Neuronal stem cell (in vitro differentiated cells): ENCODE measurements at regions not wholly inside any gene's neighbourhood (a gene's known extent, or its start where the extent isn't known, plus 50 kb on each side); places are given as distances from the start of the nearest gene placed in this dataset.
A peak's percentile ranks its signal among the peaks of the same experiment; 100 is the strongest.
"Not testable (repeated sequence)": the region's sequence is repeated elsewhere in the genome, so short reads cannot be mapped to it uniquely, and the experiment has no call there.

ENCODE experiments used
- DNase-seq: peaks from one replicate; pipeline ENCODE4 v3.0.0-alpha.2; 2013; ENCODE audit warnings: low spot score
- H2AFZ ChIP-seq: one replicate; pipeline ENCODE4 v1.6.1; 2013; ENCODE audit warnings: mild to moderate bottlenecking, low read length, inconsistent platforms
- H2AK5ac ChIP-seq: 2 replicates; pipeline ENCODE4 v1.6.1; 2013; ENCODE audit warnings: low read depth, mild to moderate bottlenecking, inconsistent platforms, low read length, moderate library complexity, mixed read lengths
- H2BK120ac ChIP-seq: 2 replicates; pipeline ENCODE4 v1.6.1; 2013; ENCODE audit warnings: low read depth, mild to moderate bottlenecking, inconsistent platforms, low read length, moderate library complexity, mixed read lengths
- H2BK12ac ChIP-seq: one replicate; pipeline ENCODE4 v1.6.1; 2013; ENCODE audit warnings: low read length, inconsistent platforms
- H2BK15ac ChIP-seq: 2 replicates; pipeline ENCODE4 v1.6.1; 2013; ENCODE audit warnings: mild to moderate bottlenecking, low read length, inconsistent platforms, mixed read lengths
- H2BK5ac ChIP-seq: one replicate; pipeline ENCODE4 v1.6.1; 2013; ENCODE audit warnings: inconsistent platforms, mild to moderate bottlenecking, low read length, moderate library complexity
- H3K14ac ChIP-seq: one replicate; pipeline ENCODE4 v1.6.1; 2013; ENCODE audit warnings: low read length, inconsistent platforms
- H3K18ac ChIP-seq: 2 replicates; pipeline ENCODE4 v1.6.1; 2013; ENCODE audit warnings: low read length, inconsistent platforms
- H3K23ac ChIP-seq: 2 replicates; pipeline ENCODE4 v1.6.1; 2013; ENCODE audit warnings: low read depth, mild to moderate bottlenecking, mixed read lengths, low read length, inconsistent platforms; ENCODE audit not compliant: poor library complexity
- H3K27ac ChIP-seq: replicated peaks from 3 replicates; pipeline ENCODE4 v1.5.1; 2013; ENCODE audit warnings: low read length, inconsistent platforms
- H3K27me3 ChIP-seq, 3 experiments: 2 replicates each; pipeline ENCODE4 v1.6.1; 2013; ENCODE audit warnings: low read length in 3 of 3, mild to moderate bottlenecking in 2 of 3, inconsistent platforms in 1 of 3, low read depth in 1 of 3, mixed read lengths in 1 of 3, moderate library complexity in 1 of 3; ENCODE audit not compliant: control insufficient read depth in 3 of 3, insufficient read depth in 3 of 3
- H3K36me3 ChIP-seq, 2 donors: replicated peaks in 1 of 2; 2 replicates each; pipeline ENCODE4 v1.6.1; 2013; ENCODE audit warnings: low read length in 2 of 2; ENCODE audit not compliant: control insufficient read depth in 2 of 2, insufficient read depth in 2 of 2
- H3K4ac ChIP-seq: 2 replicates; pipeline ENCODE4 v1.6.1; 2013; ENCODE audit warnings: inconsistent platforms, mild to moderate bottlenecking, low read length, moderate library complexity
- H3K4me1 ChIP-seq, 2 donors: 1 replicate in 1 of 2; 2 replicates in 1 of 2; pipeline ENCODE4 v1.6.1; 2013; ENCODE audit warnings: low read length in 2 of 2, low read depth in 1 of 2; ENCODE audit not compliant: control insufficient read depth in 2 of 2, insufficient read depth in 1 of 2
- H3K4me2 ChIP-seq: one replicate; pipeline ENCODE4 v1.6.1; 2013; ENCODE audit warnings: mild to moderate bottlenecking, low read length, inconsistent platforms; ENCODE audit not compliant: insufficient read depth, poor library complexity, severe bottlenecking
- H3K4me3 ChIP-seq, 2 donors: 2 replicates each; pipeline ENCODE4 v1.5.1; 2013; ENCODE audit warnings: low read length in 2 of 2, mild to moderate bottlenecking in 2 of 2, inconsistent platforms in 1 of 2, moderate library complexity in 1 of 2
- H3K79me1 ChIP-seq: one replicate; pipeline ENCODE4 v1.6.1; 2013; ENCODE audit warnings: low read depth, mild to moderate bottlenecking, inconsistent platforms, low read length, moderate library complexity
- H3K9ac ChIP-seq: one replicate; pipeline ENCODE4 v1.6.1; 2013; ENCODE audit warnings: mild to moderate bottlenecking, low read depth, low read length, inconsistent platforms; ENCODE audit not compliant: poor library complexity
- H3K9me3 ChIP-seq, 2 donors: replicated peaks in 1 of 2; 2 replicates each; pipeline versions ENCODE3 to v1.6.1; 2013; ENCODE audit warnings: low read length in 2 of 2, mild to moderate bottlenecking in 2 of 2, inconsistent platforms in 1 of 2, low read depth in 1 of 2, mixed read lengths in 1 of 2, moderate library complexity in 1 of 2; ENCODE audit not compliant: control insufficient read depth in 2 of 2, insufficient read depth in 1 of 2
- H4K8ac ChIP-seq: one replicate; pipeline ENCODE4 v1.6.1; 2013; ENCODE audit warnings: low read depth, mild to moderate bottlenecking, inconsistent platforms, low read length, moderate library complexity
- H4K91ac ChIP-seq: one replicate; pipeline ENCODE4 v1.6.1; 2013; ENCODE audit warnings: low read length, low read depth, mild to moderate bottlenecking, inconsistent platforms; ENCODE audit not compliant: poor library complexity
- WGBS, 2 donors: extraction: QIAGEN DNeasy Blood & Tissue Kit; methylation state at CpG; one replicate each; pipeline ENCODE4 v1.1.7; 2013; ENCODE audit warnings: missing lambda C conversion rate in 2 of 2, mixed read lengths in 1 of 2; ENCODE audit not compliant: insufficient read length in 2 of 2, insufficient replicate concordance in 1 of 2; ENCODE audit errors: extremely low coverage in 2 of 2; 5-methylcytosine and 5-hydroxymethylcytosine counted together

- Histone ChIP-seq H3K4me1 (no peaks in the 10 kb centered on the region), H2AK5ac (no peak overlapping the region), H3K18ac (no peak overlapping the region), H2AFZ (no peak overlapping the region), H3K4me3 (peak overlapping the region in 1 of 2 donors; percentile 34), H3K9me3 (peaks cover 0 to 15% of the 10 kb centered on the region in 2 donors), H3K27ac (no peak overlapping the region), H3K36me3 (no peaks in the 10 kb centered on the region), H3K14ac (no peak overlapping the region), H3K27me3 (peaks cover 0 to 2% (median 0%) of the 10 kb centered on the region in 3 experiments), H3K4me2 (no peak overlapping the region), H3K9ac (no peak overlapping the region), H3K23ac (no peak overlapping the region), H4K91ac (no peak overlapping the region), H2BK120ac (no peak overlapping the region), H2BK5ac (no peak overlapping the region), H3K79me1 (peaks cover 2% of the 10 kb centered on the region), H3K4ac (no peak overlapping the region), H2BK15ac (no peak overlapping the region), H2BK12ac (no peak overlapping the region), H4K8ac (no peak overlapping the region)
- no peak for DNase-seq
- no CpG with 5 or more reads among the region's 4 CpGs for WGBS, 2 donors
Measured at GRCh38 chr14:104230946-104231345, 92.6 kb downstream of the KIF26A start.

- Histone ChIP-seq H3K4ac (no peak overlapping the region), H2AK5ac (no peak overlapping the region), H3K36me3 (no peaks in the 10 kb centered on the region), H4K8ac (no peak overlapping the region), H3K18ac (no peak overlapping the region), H2BK120ac (no peak overlapping the region), H3K4me2 (no peak overlapping the region), H3K27me3 (peaks cover 0 to 2% (median 0%) of the 10 kb centered on the region in 3 experiments), H2AFZ (no peak overlapping the region), H2BK12ac (no peak overlapping the region), H2BK15ac (no peak overlapping the region), H3K23ac (no peak overlapping the region), H3K14ac (peak overlapping the region; percentile 72), H3K79me1 (peaks cover 2% of the 10 kb centered on the region), H3K4me1 (no peaks in the 10 kb centered on the region), H3K9me3 (peaks cover 0 to 20% of the 10 kb centered on the region in 2 donors), H4K91ac (no peak overlapping the region), H2BK5ac (no peak overlapping the region), H3K9ac (peak overlapping the region; percentile 65), H3K27ac (no peak overlapping the region), H3K4me3 (peak overlapping the region in 1 of 2 donors; percentile 8)
- DNase-seq, result no peak
- 100% methylated on average over 4 of the region's 4 CpGs; no CpG with 5 or more reads in 1 of the 2 donors for WGBS, 2 donors
Measured at GRCh38 chr14:104232070-104232484, 93.7 kb downstream of the KIF26A start.

GRCh38 chr14:104234007-104234786 lies 95.8 kb downstream of the KIF26A start:
- H3K23ac ChIP-seq, DNase-seq, H3K4ac ChIP-seq, H3K14ac ChIP-seq, H2BK120ac ChIP-seq, H2BK5ac ChIP-seq, H2BK12ac ChIP-seq, H2AFZ ChIP-seq, H4K91ac ChIP-seq, H3K79me1 ChIP-seq, H3K27ac ChIP-seq, H3K4me1 ChIP-seq, H3K27me3 ChIP-seq, H2BK15ac ChIP-seq, H3K4me2 ChIP-seq, H2AK5ac ChIP-seq, H3K36me3 ChIP-seq, H3K4me3 ChIP-seq, H3K18ac ChIP-seq, H3K9ac ChIP-seq, H4K8ac ChIP-seq: not testable (repeated sequence)
- no CpG with 5 or more reads among the region's 3 CpGs for whole genome bisulfite sequencing, 2 donors
- H3K9me3 ChIP-seq, result peaks cover 0 to 20% of the 10 kb centered on the region in 2 donors

- no peak overlapping the region for H3K9ac ChIP-seq
- H4K91ac ChIP-seq, result no peak overlapping the region
- no peak overlapping the region for H2BK12ac ChIP-seq
- H3K23ac ChIP-seq, result no peak overlapping the region
- no peak overlapping the region for H2BK15ac ChIP-seq
- H2AFZ ChIP-seq, result no peak overlapping the region
- H3K4me3 ChIP-seq, result no peak overlapping the region
- H3K9me3 ChIP-seq, result peaks cover 0 to 20% of the 10 kb centered on the region in 2 donors
- no peak overlapping the region for H2BK5ac ChIP-seq
- WGBS, 2 donors, result no CpG with 5 or more reads among the region's 2 CpGs
- H3K4me1 ChIP-seq, result peaks cover 0 to 5% of the 10 kb centered on the region in 2 donors
- H3K27ac ChIP-seq, result no peak overlapping the region
- no peak overlapping the region for H3K4me2 ChIP-seq
- H2BK120ac ChIP-seq, result no peak overlapping the region
- H3K18ac ChIP-seq, result peak overlapping the region; percentile 29
- H3K27me3 ChIP-seq, result peaks cover 0 to 5% (median 2%) of the 10 kb centered on the region in 3 experiments
- H4K8ac ChIP-seq, result no peak overlapping the region
- H3K36me3 ChIP-seq, result no peaks in the 10 kb centered on the region
- peaks cover 2% of the 10 kb centered on the region for H3K79me1 ChIP-seq
- H2AK5ac ChIP-seq, result no peak overlapping the region
- no peak overlapping the region for H3K4ac ChIP-seq
- H3K14ac ChIP-seq, result no peak overlapping the region
- DNase-seq, result no peak
Measured at GRCh38 chr14:104235686-104236085, 97.3 kb downstream of the KIF26A start.
